ENCODE measurements at regions not wholly inside any gene's neighbourhood (a gene's known extent, or its start where the extent isn't known, plus 50 kb on each side); places are given as distances from the start of the nearest gene placed in this dataset.
"Not testable (repeated sequence)": the region's sequence is repeated elsewhere in the genome, so short reads cannot be mapped to it uniquely, and the experiment has no call there.

- DNase-seq (ENCODE audit: low spot score): no peak
Measured at GRCh38 chr9:75456698-75457097, 368.4 kb downstream of the OSTF1 start.

GRCh38 chr9:75457474-75458011, 369.2 kb downstream of the OSTF1 start:
- FAIRE-seq (no peak), DNase-seq (ENCODE audit: low spot score) (no peak)

More at GRCh38 chr9:75456698-75457097, 368.4 kb downstream of the OSTF1 start:
- no peak for FAIRE-seq

GRCh38 chr9:75459311-75459710, 371.0 kb downstream of the OSTF1 start:
- DNase-seq (ENCODE audit: low spot score); FAIRE-seq: not testable (repeated sequence)

- DNase-seq (ENCODE audit: low spot score) (no peak), FAIRE-seq (no peak)
Measured at GRCh38 chr9:75461183-75461582, 372.9 kb downstream of the OSTF1 start.

- DNase-seq (ENCODE audit: low spot score): no peak
- FAIRE-seq: no peak
Measured at GRCh38 chr9:75462866-75463265, 374.6 kb downstream of the OSTF1 start.

- DNase-seq (ENCODE audit: low spot score) (no peak), FAIRE-seq (no peak)
Measured at GRCh38 chr9:75463871-75464270, 375.6 kb downstream of the OSTF1 start.

- DNase-seq (ENCODE audit: low spot score) (no peak), FAIRE-seq (no peak)
Measured at GRCh38 chr9:75464726-75465125, 376.4 kb downstream of the OSTF1 start.

- FAIRE-seq (no peak), DNase-seq (ENCODE audit: low spot score) (no peak)
Measured at GRCh38 chr9:75467142-75467541, 378.8 kb downstream of the OSTF1 start.

GRCh38 chr9:75471549-75472114, 383.3 kb downstream of the OSTF1 start:
- no peak for DNase-seq (ENCODE audit: low spot score)
- no peak for FAIRE-seq

- no peak for DNase-seq (ENCODE audit: low spot score)
- FAIRE-seq: no peak
Measured at GRCh38 chr9:75482566-75482965, 394.3 kb downstream of the OSTF1 start.

- DNase-seq (ENCODE audit: low spot score) (peak; percentile 17), FAIRE-seq (no peak)
Measured at GRCh38 chr9:75483636-75484035, 395.3 kb downstream of the OSTF1 start.

- DNase-seq (ENCODE audit: low spot score) (no peak), FAIRE-seq (no peak)
Measured at GRCh38 chr9:75487856-75488718, 399.8 kb downstream of the OSTF1 start.

GRCh38 chr9:75488719-75489110, 400.4 kb downstream of the OSTF1 start:
- DNase-seq (ENCODE audit: low spot score) (no peak), FAIRE-seq (no peak)

GRCh38 chr9:75490326-75490725, 400.1 kb upstream of the PCSK5 start:
- FAIRE-seq: no peak
- no peak for DNase-seq (ENCODE audit: low spot score)

GRCh38 chr9:75491533-75491932, 398.9 kb upstream of the PCSK5 start:
- no peak for FAIRE-seq
- no peak for DNase-seq (ENCODE audit: low spot score)

GRCh38 chr9:75499812-75500211, 390.7 kb upstream of the PCSK5 start:
- no peak for FAIRE-seq

GRCh38 chr9:75500479-75500878, 390.0 kb upstream of the PCSK5 start:
- FAIRE-seq (no peak), DNase-seq (ENCODE audit: low spot score) (no peak)

More at GRCh38 chr9:75499812-75500211, 390.7 kb upstream of the PCSK5 start:
- DNase-seq (ENCODE audit: low spot score): no peak

- FAIRE-seq; DNase-seq (ENCODE audit: low spot score): not testable (repeated sequence)
Measured at GRCh38 chr9:75500940-75501339, 389.5 kb upstream of the PCSK5 start.

GRCh38 chr9:75504721-75505120, 385.8 kb upstream of the PCSK5 start:
- DNase-seq (ENCODE audit: low spot score): no peak

GRCh38 chr9:75505654-75506053, 384.8 kb upstream of the PCSK5 start:
- DNase-seq (ENCODE audit: low spot score): no peak
- no peak for FAIRE-seq

More at GRCh38 chr9:75504721-75505120, 385.8 kb upstream of the PCSK5 start:
- FAIRE-seq: no peak

- FAIRE-seq (no peak), DNase-seq (ENCODE audit: low spot score) (no peak)
Measured at GRCh38 chr9:75529463-75529862, 361.0 kb upstream of the PCSK5 start.

- FAIRE-seq: no peak
- DNase-seq (ENCODE audit: low spot score): no peak
Measured at GRCh38 chr9:75531588-75531987, 358.9 kb upstream of the PCSK5 start.
